Globus pallidus (tissue), 1 donor: ENCODE measurements at regions not wholly inside any gene's neighbourhood (a gene's known extent, or its start where the extent isn't known, plus 50 kb on each side); places are given as distances from the start of the nearest gene placed in this dataset.

Experiments
- DNase-seq: peaks from one replicate; pipeline ENCODE4 v3.0.0-alpha.2; 2015; ENCODE audit warnings: low spot score

GRCh38 chr13:90156390-90156789 is 1191.1 kb upstream of the MIR17HG start:
- no peak for DNase-seq

- DNase-seq = no peak
Measured at GRCh38 chr13:90168953-90169352, 1178.5 kb upstream of the MIR17HG start.

GRCh38 chr13:90170208-90170607 is 1177.3 kb upstream of the MIR17HG start:
- DNase-seq = no peak

- no peak for DNase-seq
Measured at GRCh38 chr13:90171649-90172048, 1175.8 kb upstream of the MIR17HG start.

- no peak for DNase-seq
Measured at GRCh38 chr13:90177512-90177911, 1170.0 kb upstream of the MIR17HG start.

GRCh38 chr13:90184355-90184754 is 1163.1 kb upstream of the MIR17HG start:
- no peak for DNase-seq

- no peak for DNase-seq
Measured at GRCh38 chr13:90185734-90186133, 1161.8 kb upstream of the MIR17HG start.

GRCh38 chr13:90187478-90188350 is 1159.8 kb upstream of the MIR17HG start:
- no peak for DNase-seq

GRCh38 chr13:90188351-90188636 is 1159.2 kb upstream of the MIR17HG start:
- no peak for DNase-seq

- no peak for DNase-seq
Measured at GRCh38 chr13:90197722-90198121, 1149.8 kb upstream of the MIR17HG start.

GRCh38 chr13:90201202-90201601 is 1146.3 kb upstream of the MIR17HG start:
- no peak for DNase-seq

- no peak for DNase-seq
Measured at GRCh38 chr13:90201676-90202460, 1145.6 kb upstream of the MIR17HG start.

- no peak for DNase-seq
Measured at GRCh38 chr13:90205081-90205480, 1142.4 kb upstream of the MIR17HG start.

GRCh38 chr13:90205911-90206310 is 1141.6 kb upstream of the MIR17HG start:
- no peak for DNase-seq

- DNase-seq = no peak
Measured at GRCh38 chr13:90217275-90217674, 1130.2 kb upstream of the MIR17HG start.

- DNase-seq = no peak
Measured at GRCh38 chr13:90222758-90223157, 1124.7 kb upstream of the MIR17HG start.

GRCh38 chr13:90230311-90230710 is 1117.2 kb upstream of the MIR17HG start:
- no peak for DNase-seq

- no peak for DNase-seq
Measured at GRCh38 chr13:90232291-90232690, 1115.2 kb upstream of the MIR17HG start.

- no peak for DNase-seq
Measured at GRCh38 chr13:90233933-90234672, 1113.4 kb upstream of the MIR17HG start.

- DNase-seq = no peak
Measured at GRCh38 chr13:90237852-90238251, 1109.6 kb upstream of the MIR17HG start.

- no peak for DNase-seq
Measured at GRCh38 chr13:90238413-90238812, 1109.1 kb upstream of the MIR17HG start.

- DNase-seq = no peak
Measured at GRCh38 chr13:90239130-90239529, 1108.4 kb upstream of the MIR17HG start.

GRCh38 chr13:90246005-90246404 is 1101.5 kb upstream of the MIR17HG start:
- DNase-seq = no peak
